H54 (cell line): ENCODE measurements at regions not wholly inside any gene's neighbourhood (a gene's known extent, or its start where the extent isn't known, plus 50 kb on each side); places are given as distances from the start of the nearest gene placed in this dataset.

Source experiments
- DNase-seq: peaks from one replicate; pipeline ENCODE4 v3.0.0; 2011; ENCODE audit warnings: low spot score, mixed read lengths; ENCODE audit not compliant: insufficient read length
- FAIRE-seq: peaks from 3 replicates; lab custom pipeline; 2011; peaks lifted over from hg19 to GRCh38; lab: Jason Lieb, UNC
- POLR2A ChIP-seq: IDR thresholded peaks from 2 replicates; pipeline ENCODE4 v1.6.1; 2011; ENCODE audit warnings: low read depth, mild to moderate bottlenecking, low read length

- DNase-seq (no peak), FAIRE-seq (no peak)
- no peak for TF ChIP-seq POLR2A
Observed at GRCh38 chr6:160926281-160927276, 65.0 kb upstream of the MAP3K4 start.

- no peak for DNase-seq
- no peak for FAIRE-seq
- no peak for TF ChIP-seq POLR2A
Observed at GRCh38 chr6:160927416-160927815, 64.2 kb upstream of the MAP3K4 start.

- no peak for TF ChIP-seq POLR2A
- no peak for FAIRE-seq
- DNase-seq: no peak
Observed at GRCh38 chr6:160929361-160929760, 62.2 kb upstream of the MAP3K4 start.

GRCh38 chr6:160929831-160930230 is 61.7 kb upstream of the MAP3K4 start:
- no peak for FAIRE-seq
- TF ChIP-seq POLR2A: no peak
- DNase-seq: no peak

- TF ChIP-seq POLR2A: no peak
- FAIRE-seq: no peak
- peak; percentile 58 for DNase-seq
Observed at GRCh38 chr6:160930547-160931377, 60.8 kb upstream of the MAP3K4 start.

GRCh38 chr6:160931378-160932310 is 59.9 kb upstream of the MAP3K4 start:
- no peak for FAIRE-seq
- TF ChIP-seq POLR2A: no peak
- DNase-seq: no peak

GRCh38 chr6:160933256-160933655 is 58.3 kb upstream of the MAP3K4 start:
- DNase-seq (no peak), FAIRE-seq (no peak)

GRCh38 chr6:160934157-160934556 is 57.4 kb upstream of the MAP3K4 start:
- FAIRE-seq: no peak
- no peak for DNase-seq
- TF ChIP-seq POLR2A: no peak

More at GRCh38 chr6:160933256-160933655, 58.3 kb upstream of the MAP3K4 start:
- TF ChIP-seq POLR2A: no peak

GRCh38 chr6:160940197-160940596 is 51.4 kb upstream of the MAP3K4 start:
- DNase-seq (no peak), FAIRE-seq (no peak)
- TF ChIP-seq POLR2A: no peak
